Dermis microvascular lymphatic vessel endothelial cell (primary cell): ENCODE measurements at regions not wholly inside any gene's neighbourhood (a gene's known extent, or its start where the extent isn't known, plus 50 kb on each side); places are given as distances from the start of the nearest gene placed in this dataset.

Source experiments
- DNase-seq, 2 donors: peaks; one replicate each; pipeline versions ENCODE4 v3.0.0 to v3.0.0-alpha.2; 2010; ENCODE audit warnings: low read depth in 2 of 2

DNA sequence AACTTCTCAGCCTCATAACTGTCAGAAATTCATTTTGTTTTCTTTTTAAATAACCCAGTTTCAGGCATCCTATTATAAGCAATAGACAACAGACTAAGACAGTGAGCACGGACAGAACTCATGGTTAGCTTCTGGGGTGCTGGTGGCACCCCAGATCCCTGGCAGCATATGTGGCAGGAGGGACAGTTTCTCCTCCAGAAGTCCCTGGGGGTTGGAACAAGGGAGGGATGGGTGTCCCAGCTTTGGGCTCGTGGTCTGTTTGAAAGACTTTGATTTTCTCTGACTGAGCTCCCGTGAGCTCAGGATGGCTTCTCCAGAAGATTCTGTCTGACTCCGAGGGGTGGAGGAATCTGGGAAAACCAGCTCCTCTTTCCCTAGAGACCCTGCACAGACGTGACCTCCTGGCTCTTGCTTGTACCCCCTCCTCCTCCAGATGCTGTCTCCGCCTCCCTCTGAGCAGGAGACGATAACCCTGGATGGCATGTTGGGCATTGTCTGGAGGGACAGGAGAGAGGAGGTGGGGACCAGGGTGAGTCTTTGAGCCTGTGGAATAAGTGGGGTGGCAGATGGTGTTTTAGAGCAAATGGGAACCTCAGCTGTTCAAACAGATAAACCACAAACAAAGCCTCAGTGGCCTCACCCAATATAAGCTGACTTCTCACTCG, 421.1 kb downstream of the GLRX3 start:
- DNase-seq = no peak

DNA sequence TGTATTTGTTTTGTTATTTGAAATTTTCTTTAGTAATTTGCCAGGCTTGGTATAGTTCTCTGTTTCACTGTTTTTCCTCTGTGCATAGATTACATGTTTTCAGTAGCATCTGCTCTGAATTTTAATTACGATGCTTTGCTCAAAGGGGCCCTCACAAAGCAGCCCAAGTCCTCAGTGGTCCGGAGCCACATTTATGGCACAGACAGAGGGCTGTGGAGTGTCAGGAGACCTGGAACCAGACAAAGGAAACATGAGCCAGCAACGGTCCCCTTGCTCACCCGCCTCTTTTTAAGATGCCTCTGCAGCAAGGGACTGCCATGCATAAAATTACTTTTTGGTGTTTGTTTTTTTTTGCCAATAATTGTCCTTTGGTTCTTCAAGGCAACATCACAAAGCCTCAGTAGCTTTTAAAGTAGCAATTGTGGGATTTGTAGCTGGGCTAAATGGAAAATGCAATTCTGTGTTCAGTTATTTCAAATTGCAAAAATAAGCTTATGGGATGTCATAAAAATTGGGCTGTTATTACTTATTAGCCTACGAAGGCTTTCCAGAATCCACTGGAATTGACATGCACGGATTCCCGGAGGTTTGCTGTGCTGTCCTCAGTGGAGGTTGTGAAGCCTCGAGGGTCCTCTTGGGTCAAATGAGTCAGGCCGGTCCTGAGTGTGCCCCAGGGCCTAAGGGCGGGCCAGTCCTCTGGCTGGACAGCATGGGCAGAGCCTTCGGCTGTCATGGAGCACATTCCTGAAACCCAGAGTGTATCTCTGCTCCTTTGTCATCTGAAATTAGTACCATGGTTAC, 422.8 kb downstream of the GLRX3 start:
- DNase-seq = no peak

DNA sequence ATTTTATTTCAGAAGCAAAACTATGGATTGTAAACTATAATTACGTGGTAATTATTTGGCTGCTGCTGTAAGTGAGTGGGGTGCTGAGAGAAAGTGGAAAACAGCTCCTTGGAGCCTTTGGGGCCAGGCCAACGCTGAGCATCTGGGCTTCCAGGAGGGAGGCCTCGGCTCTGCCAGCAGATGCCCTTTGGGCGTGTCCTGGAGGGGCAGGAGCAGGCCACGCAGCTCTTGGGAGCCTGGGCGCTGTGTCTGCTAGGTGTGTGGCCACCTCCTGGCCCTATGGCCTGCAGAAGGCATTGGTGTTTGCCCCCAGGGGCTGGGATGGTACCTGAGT, 423.3 kb downstream of the GLRX3 start:
- DNase-seq = no peak

DNA sequence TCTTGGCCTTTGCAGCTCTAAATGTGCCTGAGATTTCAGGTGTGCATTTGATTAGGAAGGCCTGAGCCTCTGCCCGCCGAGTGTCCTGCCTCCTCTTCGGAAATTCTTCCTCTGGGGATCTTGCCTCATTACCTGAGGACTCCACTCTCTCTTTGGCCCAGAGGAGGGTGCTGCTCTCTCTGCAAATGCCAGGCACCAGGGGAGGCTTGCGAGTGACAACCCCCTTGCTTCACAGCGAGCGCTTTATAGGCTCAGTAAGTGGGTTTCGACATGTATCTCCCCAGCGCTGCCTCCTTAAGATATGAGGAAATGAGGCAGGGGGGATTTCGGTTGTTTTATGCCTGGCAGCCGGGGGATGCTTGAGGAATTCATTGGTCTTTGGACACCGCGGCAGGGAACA, 423.9 kb downstream of the GLRX3 start:
- DNase-seq = no peak

DNA sequence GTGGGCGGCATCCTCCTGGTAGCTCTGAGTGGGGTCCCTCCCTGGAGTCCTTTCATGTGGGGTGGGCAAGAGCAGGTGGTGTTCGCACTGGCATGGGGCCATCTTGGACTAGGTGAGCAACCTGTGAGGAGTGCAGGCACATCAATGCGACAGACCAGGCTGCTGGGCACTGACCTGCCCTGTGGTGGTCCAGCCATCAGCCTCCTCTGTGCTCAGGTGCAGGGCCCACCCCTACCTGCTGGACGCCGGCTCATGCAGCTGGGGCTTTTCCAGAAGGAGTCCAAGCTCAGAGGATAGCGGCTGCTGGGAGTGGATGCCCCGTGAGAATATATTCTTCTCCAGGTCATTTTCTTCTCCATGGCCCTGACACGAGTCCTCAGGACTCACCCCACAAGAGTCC, 424.4 kb downstream of the GLRX3 start:
- no peak for DNase-seq

DNA sequence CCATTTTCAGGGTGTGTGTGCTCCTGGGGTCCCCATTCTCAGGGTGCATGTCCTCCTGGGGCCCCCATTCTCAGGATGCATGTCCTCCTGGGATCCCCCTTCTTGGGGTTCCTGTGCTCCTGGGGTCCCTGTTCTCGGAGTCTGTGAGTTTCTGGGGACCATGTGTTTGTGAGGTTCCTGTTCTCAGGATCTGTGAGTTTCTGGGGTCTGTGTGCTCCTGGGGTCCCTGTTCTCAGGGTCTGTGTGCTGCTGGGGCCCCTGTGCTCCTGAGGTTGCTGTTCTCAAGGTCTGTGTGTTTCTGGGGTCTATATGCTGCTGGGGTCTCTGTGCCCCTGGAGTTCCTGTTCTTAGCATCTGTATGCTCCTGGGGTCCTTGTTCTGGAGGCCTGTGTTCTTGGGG, 425.5 kb downstream of the GLRX3 start:
- no peak for DNase-seq

DNA sequence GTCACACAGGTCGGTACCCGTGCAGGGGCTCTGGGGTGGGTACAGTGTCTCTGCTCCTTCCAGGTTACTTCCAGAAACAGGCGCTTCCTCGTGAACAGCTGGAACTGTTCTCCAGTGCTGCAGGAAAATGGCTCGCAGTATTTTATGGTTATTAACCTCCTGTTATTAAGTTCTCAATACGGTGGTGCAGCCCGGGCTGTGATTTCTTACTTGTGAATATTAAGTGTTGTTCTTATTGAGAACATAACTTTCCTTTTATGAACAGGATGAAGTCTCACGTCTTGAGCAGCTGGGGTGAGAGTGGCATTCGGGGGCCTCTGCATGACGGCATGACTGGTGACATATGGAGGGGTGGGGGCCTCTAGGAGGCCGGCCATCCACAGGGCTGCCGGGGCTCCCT, 430.8 kb downstream of the GLRX3 start:
- no peak for DNase-seq

DNA sequence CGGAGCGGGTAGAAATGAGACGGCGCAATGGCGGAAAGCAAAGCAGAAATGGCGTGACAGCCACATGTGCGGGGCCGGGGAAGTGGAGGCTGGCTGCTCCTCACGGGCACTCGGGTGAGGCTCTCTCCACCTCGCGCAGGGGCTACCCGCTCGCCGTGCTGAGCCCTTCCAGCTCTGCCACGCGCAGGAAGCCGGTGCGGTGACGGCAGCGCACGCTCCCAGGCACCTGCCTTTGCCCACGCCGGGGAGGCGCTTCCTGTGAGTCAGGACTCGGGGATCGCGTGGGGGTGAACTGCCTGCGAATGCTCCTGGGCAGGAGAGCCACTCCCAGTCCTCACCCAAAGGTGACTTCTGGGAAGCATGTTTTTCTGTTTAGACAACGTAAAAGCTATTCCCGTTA, 431.2 kb downstream of the GLRX3 start:
- DNase-seq = no peak

DNA sequence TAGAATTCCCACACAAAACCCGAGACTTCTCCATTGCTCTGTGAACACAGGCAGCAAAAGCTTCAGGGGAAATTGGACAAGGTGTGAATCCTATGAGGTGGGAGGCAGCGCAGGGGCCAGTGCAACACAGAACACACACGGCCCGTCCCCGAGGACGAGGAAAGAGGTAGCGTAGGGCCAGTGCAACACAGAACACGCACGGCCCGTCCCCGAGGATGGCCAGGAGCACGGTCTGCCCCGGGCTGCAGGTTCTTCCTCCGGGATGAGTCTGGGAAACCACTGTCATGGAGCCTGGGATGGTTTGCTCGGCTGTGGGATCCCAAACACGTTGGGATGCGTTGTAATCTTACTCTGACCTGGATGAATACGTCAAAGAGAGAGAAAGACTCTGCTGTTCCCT, 432.1 kb downstream of the GLRX3 start:
- no peak for DNase-seq

DNA sequence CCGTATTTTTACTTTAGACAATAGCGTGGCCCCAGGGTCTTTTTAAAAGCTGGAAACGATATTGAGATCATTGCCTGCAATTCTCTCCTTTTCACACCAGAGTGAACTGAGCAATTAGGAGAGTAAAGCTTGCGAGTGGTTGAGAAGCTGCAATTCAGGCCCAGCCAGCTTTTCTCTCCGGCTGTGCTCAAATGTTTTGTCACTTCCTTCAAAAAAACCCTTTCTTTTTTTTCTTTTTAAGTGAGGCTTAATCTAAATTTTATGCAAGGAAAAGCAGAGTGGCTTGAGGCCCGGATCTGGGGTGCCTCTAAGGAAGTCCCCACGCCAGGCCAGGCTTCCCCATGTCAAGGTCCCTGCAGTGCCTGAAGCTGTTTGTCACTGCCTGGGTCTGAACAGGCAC, 433.9 kb downstream of the GLRX3 start:
- no peak for DNase-seq

DNA sequence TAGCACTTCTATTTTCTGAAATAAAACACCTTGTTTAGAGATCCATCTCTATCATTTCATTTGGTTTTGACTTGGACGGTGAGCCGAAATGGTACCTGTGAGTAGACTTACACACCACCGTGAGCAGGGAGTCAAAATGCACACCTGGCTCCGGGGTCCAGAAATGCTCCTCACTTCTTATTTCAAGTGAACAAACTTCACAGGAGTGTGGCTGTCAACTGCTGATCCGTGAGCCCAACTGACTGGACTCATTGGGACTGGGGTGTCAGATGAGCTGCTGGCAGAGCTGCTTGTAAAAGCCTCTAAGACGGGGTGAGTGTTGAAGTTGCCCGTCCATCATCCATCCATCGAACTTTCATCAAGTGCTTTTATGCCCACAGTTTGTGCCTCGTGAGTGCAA, 435.5 kb downstream of the GLRX3 start:
- no peak for DNase-seq

DNA sequence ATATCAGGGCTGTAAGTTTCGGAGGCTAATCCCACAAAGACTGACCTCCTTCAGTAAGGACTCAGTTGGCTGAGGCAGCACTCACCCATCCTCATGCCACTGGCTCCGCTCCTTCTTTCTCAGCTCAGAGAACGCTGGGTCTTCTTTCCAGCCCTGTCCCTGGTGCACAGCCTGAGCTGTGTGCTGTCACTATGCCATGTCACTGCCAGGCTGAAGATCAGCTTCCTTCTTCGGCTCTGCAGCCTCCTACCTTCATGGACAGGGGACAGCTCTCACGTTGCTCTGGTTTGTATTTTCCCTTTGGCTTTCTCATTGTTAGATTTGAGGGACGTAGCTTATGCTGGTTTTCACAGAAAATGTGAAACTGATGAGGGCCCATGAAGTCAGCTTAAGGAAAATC, 437.3 kb downstream of the GLRX3 start:
- DNase-seq = no peak

DNA sequence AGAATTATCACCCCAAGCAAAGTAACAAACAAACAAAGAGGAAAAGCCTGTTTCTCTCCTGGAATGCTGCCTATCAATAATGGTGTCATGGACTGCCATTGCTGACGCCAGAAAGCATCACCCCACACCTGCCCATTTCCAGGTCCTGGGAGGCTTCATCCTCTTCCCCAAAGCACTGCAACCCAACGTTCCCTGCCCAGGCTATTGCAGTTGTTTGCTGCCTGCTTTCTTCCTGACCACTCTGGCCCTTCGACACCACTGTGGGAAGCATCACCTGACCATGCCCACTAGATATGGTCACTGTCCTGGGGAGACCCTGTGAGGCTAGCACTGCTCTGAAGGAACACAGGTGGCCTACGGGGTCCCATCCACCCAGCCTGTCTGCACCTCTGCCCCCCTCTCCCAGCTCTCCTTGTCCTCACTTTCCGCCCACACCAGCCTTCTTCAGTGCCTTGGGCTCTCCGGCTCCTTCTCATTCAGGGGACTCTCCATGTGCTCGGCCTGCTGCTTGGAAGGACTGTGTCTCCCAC, 439.6 kb downstream of the GLRX3 start:
- no peak for DNase-seq

DNA sequence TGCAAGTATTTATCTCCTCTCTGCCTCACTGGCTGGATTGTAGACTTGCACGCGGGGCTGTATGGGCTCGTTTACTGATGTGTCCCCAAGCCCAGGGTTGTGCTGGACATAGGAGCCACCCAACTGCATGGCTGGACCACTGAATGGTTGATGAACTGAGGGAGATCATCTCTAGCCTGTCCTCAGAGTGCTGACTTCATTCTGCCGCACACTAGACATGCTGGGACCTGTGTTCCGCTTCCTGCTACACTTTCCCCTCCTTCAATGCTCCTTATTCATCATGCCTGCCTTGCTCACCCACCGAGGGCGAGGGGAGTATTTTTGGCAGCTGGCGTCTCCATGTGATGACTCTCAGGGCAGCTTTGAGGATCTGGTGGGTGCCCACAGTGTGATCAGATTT, 440.2 kb downstream of the GLRX3 start:
- no peak for DNase-seq

DNA sequence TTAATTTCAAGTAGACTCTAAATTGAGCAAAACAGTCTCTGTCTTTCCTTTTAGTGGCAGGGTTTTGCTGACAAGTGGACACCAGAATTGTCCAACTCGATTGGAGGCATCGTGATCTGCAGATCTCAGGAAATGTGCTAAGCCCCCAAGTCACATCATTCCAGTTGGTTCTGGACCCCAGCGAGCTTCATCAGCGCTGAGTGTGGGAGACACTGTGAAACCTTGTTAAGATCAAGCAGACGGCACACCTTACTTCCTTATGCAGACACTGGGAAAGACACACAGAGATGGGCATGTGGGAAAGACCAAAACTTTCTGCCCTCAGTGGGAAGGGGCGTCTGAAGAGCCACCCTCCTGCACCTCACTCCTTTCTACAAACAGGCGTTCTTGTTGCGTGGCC, 440.8 kb downstream of the GLRX3 start:
- DNase-seq = no peak

DNA sequence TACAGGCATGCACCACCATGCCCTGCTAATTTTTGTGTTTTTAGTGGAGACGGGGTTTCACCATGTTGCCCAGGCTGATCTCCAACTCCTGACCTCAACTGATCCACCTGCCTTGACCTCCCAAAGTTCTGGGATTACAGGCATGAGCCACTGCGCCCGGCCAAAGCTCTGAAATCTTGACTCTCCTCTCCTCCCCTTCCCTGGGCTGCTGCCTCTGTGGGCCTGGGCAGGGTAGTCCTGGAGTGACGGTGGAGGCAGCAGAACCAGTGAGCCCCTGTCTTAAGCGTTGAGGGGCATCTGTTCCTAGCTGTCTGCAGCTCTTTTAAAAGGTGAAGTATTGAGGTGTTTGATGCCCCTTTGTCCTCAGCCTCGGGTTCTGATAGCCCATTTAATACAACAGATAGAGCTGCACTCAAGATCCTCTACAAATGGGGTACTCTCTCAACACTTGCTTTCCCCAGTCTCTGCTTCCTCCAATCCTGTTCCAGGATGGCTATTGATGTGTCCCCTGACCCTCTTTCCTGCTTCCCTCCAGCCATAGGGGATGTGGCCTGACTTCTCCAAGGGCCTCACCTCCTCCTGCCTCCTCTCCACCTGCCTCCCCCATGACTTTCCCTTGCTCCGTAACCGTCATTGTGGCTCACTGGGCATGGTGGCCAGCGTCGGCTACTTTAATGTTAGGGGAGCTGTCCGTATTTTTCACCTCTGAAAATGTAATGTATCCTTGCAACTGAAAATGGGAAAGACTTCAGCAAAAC, 442.5 kb downstream of the GLRX3 start:
- DNase-seq = no peak

DNA sequence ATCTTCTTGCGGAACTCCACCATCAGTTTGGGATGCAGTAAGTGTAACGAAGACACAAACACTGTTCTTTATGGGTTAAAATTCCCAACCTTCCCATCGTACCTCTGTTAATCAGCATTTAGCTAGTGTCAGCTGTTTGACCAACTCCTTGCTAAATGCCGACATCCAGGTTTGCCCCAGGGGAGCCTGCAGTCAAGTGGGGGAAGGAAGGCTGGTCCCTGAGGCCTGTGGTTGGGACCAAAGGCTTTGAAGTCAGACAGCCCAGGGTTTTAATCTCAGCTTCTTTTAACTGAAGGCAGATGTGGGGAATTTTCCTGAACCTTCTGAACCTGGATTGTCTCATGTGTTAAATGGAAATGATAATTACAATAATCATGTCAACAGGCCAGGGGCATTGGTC, 443.7 kb downstream of the GLRX3 start:
- DNase-seq = no peak

DNA sequence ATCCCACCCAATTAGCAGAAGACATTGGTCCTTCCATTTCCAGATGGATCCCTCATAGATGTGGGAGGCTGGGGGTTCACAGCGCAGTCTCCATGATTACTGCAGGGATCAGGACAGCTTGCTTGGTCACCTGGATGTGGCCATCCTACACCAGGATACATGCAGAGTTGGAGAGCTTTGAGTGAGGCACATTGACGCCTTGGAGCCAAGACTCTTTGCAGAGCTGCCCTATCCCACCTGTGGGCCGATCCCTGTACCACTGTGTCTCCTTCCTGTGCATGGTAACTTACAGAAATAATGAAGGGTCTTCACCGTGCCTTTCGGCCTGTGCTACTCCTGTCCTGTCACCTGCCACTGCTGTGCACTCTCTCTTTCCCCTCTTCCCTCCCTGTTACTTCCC, 444.8 kb downstream of the GLRX3 start:
- DNase-seq = no peak

DNA sequence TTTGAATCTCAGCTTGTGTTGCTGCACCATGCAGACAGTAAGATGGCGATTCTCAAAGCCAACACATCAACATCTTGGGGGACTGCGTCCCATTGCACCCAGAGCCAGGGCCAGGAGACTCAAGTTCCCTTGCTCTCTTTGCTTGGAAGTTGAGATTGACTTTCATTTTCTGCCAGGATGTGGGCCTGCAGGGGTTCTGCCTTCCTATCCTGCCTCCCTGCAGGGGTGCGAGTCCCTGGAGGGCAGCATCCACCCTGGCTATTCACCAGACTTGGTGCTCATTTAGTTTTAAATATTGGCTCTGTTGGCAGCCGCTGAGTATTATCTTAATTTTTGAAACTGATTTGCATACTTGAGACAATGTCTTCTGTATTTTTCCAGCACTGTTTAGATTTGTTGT, 451.5 kb downstream of the GLRX3 start:
- no peak for DNase-seq

DNA sequence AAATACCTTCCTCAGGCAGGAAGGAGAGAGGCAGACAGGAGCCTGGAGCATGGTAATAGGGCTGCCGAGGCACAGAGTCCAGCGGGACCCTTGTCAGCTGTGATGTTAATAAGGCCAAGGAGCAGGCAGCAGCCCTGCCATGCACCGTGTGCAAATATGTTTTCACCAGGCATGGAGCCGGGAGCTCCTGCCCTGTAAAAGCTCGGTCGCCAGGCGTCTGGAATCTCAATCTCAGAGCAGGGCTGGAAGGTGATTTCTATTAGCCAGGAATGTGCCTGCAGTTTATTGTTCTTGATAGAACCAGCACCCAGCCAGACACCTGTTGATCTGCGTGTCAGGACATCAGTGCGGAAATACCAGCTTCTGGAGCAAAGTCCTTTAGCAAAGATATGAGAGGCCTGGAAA, 469.8 kb downstream of the GLRX3 start:
- no peak for DNase-seq

DNA sequence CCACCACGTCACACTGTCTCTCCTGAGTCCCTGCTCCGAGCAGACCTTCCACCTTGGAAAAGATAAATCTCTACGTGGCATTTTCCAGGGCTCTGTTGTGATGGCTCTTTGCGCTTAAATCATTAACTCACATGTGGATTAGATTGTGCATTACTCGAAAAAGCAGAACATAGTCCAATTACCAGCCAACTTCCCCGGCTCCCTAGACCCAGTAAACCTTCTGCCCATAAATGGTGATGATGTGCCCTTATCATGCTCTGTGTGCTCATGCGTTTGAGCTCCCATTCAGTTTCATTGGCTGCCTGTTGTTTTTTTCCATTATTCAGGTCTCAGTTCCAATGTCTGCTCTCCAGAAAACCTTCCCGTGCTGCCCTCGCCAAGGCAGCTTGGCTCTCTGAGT, 471.2 kb downstream of the GLRX3 start:
- no peak for DNase-seq

DNA sequence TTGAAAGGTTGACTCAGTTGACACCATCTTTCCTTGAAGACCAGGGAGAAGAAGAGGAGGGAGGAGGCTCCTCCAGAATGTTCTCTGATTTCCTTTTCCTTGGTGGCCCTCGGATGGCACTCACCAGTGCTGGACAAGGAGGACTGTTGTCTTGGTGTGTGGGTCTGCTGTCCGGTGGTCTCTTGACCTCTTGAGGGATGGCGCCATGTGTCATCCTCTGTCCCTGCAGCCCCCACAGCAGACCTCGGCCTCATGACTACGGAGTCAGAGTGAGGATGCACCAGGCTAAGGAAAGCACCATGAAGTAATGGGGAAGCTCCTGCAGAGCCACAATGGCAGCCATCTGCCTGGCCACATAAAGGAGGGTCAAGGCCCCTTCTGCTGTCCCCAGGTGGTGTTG, 475.0 kb downstream of the GLRX3 start:
- DNase-seq = no peak

DNA sequence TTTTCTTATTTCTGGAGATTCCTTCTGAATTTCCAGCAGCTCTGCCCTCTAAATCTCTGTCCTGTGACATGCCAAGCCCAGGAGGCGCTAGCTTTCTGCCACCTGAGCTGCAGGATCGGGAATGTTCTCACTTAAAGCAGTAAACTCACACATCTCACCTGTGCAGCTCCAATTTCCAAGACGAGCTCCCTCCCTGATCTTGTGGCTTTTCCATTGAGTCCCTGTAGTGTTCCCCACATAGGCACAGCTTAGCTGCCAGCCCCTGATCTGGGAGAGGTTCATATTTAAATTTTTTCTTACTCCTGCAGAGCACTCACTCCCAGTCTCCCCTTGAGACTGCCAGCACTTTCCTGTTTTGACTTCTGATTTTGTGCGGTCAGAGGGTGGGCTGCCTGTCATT, 479.3 kb downstream of the GLRX3 start:
- DNase-seq = no peak
